ENCODE measurements at regions not wholly inside any gene's neighbourhood (a gene's known extent, or its start where the extent isn't known, plus 50 kb on each side); places are given as distances from the start of the nearest gene placed in this dataset.

DNA sequence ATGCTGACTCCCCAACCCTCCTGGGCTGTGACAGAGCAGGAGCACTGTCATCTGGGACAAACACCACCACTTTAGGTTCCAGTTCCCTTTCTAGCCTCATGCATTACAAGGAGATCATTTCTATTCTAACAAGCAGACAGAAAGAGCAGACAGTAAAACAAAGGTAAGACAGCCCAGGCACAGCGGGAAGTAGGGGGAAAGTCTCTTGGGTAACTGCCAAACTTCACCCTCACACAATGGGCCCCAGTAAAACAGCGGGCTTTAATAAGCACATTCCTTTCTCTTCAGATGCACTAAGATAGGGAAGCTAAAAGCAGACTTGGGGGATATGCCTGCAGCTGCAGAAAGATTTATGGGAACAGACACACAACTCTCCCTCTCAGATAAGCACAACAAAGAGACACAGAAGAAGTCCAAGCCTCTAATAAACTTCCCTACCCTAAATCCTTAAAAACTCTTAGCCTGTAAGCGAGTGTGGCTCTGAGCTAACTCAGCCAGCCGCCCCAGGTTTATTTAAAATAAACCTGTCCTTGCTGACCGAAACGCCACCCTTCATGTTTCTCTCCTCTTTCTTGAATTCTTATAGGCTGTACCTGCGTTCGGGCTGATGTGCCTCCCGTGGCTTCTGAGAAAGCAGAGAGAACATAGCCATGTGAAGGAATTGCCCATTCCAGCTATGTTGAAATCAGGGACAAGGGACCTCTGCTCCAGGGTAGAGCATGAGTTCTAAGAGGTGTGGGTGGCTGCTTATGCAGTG is 726.8 kb upstream of the DDX18 start:
- WGBS, 2 donors: 11% methylated on average over 9 of the region's 9 CpGs
- H3K4me3 ChIP-seq (ENCODE audit: low read depth, poor library complexity, severe bottlenecking): no peak overlapping the region
- TF ChIP-seq, protein P1, sequence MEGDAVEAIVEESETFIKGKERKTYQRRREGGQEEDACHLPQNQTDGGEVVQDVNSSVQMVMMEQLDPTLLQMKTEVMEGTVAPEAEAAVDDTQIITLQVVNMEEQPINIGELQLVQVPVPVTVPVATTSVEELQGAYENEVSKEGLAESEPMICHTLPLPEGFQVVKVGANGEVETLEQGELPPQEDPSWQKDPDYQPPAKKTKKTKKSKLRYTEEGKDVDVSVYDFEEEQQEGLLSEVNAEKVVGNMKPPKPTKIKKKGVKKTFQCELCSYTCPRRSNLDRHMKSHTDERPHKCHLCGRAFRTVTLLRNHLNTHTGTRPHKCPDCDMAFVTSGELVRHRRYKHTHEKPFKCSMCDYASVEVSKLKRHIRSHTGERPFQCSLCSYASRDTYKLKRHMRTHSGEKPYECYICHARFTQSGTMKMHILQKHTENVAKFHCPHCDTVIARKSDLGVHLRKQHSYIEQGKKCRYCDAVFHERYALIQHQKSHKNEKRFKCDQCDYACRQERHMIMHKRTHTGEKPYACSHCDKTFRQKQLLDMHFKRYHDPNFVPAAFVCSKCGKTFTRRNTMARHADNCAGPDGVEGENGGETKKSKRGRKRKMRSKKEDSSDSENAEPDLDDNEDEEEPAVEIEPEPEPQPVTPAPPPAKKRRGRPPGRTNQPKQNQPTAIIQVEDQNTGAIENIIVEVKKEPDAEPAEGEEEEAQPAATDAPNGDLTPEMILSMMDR (IDR thresholded peaks at IDR 0.05): no peak
- TF ChIP-seq POLR2A (IDR thresholded peaks at IDR 0.05): no peak
- intact Hi-C loops (cut with DNase I; ENCODE audit: low total_unique reads): no loop called here
- DNase-seq (ENCODE audit: low spot score in 2 of 2): no peak

DNA sequence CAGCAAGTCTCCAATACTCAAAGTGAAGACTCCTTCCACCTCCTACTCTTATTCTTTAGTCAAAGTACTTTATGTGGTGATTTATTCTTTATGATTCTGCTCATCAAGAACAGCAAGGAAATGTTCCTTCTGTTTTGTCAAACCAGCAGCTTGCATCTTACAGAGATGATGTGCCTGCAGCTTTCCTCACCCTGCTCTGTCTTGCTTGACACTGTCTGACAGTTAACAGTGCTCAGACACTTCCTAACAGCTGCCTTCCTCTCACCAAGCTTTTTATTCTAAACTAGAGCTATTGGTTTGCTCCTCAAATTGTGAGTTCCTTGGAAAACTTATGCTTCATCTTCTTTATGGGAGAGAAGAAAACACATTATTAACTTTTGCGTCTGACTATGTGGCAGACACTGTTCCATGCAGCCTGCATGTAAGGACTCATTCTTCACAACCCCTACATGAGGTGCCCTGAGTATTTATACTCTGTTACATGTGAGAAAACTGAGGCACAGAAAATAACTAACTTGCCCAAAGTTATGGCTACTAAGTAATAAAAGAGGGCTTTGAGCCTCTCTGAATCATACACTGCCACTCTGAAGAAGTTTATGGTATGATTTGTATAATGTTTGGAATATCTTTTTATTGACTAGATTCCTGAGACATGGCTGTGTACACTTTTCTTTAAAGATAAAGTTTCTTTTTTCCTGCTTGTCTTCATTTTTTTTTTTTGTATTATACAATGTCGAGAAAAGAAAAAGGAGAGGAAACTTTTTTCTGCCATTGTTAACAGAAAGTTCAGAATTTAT is 723.3 kb upstream of the DDX18 start:
- 76 to 83% methylated on average over 2 of the region's 2 CpGs for WGBS, 2 donors
- intact Hi-C loops (cut with DNase I; ENCODE audit: low total_unique reads): no loop called here
- no peak for DNase-seq (ENCODE audit: low spot score in 2 of 2)
- no peak for TF ChIP-seq POLR2A (IDR thresholded peaks at IDR 0.05)
- TF ChIP-seq, protein P1 (IDR thresholded peaks at IDR 0.05): no peak
- H3K4me3 ChIP-seq (ENCODE audit: low read depth, poor library complexity, severe bottlenecking): no peak overlapping the region

DNA sequence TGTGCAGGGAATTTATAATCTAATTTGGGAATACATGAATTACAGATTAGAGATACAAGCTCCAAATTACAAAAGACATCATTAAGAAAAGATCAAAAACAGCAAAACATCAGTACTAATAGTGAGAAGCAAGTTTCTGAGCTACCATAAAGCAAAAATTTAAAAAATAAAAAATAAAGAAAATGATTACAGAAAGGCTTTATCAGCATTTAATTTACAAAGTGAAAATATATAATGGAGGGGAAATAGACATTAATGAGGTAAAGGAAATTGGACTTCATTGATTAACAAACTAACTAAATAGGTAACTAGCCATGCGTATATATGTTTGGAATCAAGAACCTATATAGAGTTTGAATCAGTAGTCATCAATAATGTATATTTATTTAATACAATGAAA is 712.9 kb upstream of the DDX18 start:
- no peak for DNase-seq (ENCODE audit: low spot score in 2 of 2)
- no peak overlapping the region for H3K4me3 ChIP-seq (ENCODE audit: low read depth, poor library complexity, severe bottlenecking)
- intact Hi-C loops (cut with DNase I; ENCODE audit: low total_unique reads): no loop called here
- WGBS, 2 donors: 41 to 87% methylated on average over 1 of the region's 1 CpG
- TF ChIP-seq POLR2A (IDR thresholded peaks at IDR 0.05): no peak
- TF ChIP-seq, protein P1 (IDR thresholded peaks at IDR 0.05): no peak

DNA sequence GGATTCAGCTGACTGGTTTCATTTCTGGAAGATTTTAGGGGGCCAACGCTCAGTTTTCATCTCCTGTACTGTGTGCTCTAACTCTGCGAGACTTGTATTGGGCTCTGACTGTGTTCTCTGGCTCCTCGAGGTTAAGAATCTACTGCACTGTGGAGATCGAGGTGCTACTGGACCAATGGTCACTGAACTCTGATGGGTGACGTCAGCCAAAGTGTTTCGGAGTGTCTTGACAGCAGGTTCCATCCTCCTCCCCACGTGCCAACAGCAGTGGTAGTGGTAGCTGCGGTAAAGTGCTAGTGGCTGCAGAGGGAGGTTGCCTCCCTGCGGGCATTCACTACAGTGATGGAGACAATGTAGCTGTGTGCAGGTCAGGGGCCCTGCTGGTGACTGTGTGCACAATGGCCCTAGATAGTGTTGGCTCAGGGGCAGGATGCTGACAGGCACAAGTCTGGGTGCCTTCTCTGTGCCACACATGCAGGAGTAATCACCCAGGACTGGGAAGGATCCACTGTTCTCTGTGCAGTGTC is 705.7 kb upstream of the DDX18 start:
- no peak overlapping the region for H3K4me3 ChIP-seq (ENCODE audit: low read depth, poor library complexity, severe bottlenecking)
- DNase-seq (ENCODE audit: low spot score in 2 of 2): no peak
- intact Hi-C loops (cut with DNase I; ENCODE audit: low total_unique reads): no loop called here
- WGBS, 2 donors: 83 to 87% methylated on average over 9 of the region's 9 CpGs
- no peak for TF ChIP-seq POLR2A (IDR thresholded peaks at IDR 0.05)
- TF ChIP-seq, protein P1 (IDR thresholded peaks at IDR 0.05): no peak

DNA sequence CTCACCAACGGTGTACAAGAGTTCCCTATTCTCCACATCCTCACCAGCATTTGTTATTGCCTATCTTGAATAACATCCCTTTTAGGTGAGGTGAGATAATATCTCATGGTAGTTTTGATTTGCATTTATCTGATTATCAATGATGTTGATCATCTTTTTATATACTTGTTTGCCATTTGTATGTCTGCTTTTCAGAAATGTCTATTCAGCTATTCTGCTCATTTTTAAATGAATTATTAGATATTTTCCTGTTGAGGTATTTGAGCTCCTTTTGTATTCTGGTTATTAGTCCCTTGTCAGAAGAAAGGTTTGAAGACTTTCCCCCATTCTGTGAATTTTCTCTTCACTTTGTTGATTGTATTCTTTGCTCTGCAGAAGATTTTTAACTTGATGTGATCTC is 695.5 kb upstream of the DDX18 start:
- WGBS, 2 donors: 42 to 54% methylated on average over 1 of the region's 1 CpG
- H3K4me3 ChIP-seq (ENCODE audit: low read depth, poor library complexity, severe bottlenecking): no peak overlapping the region
- DNase-seq (ENCODE audit: low spot score in 2 of 2): no peak
- intact Hi-C loops (cut with DNase I; ENCODE audit: low total_unique reads): no loop called here
- TF ChIP-seq, protein P1 (IDR thresholded peaks at IDR 0.05): no peak
- no peak for TF ChIP-seq POLR2A (IDR thresholded peaks at IDR 0.05)

Data from lower leg skin (tissue), 4 donors.